HEK293 (cell line): ENCODE measurements at regions not wholly inside any gene's neighbourhood (a gene's known extent, or its start where the extent isn't known, plus 50 kb on each side); places are given as distances from the start of the nearest gene placed in this dataset.

Experiments used
- CTCF ChIA-PET: fragments of 350-600 bp; formaldehyde crosslinking; extraction: SDS; loops from one replicate; lab custom pipeline; 2021; ENCODE audit warnings: antibody characterized with exemption; lab: Yijun Ruan, JAX
- POLR2A ChIA-PET: fragments of 300-600 bp; formaldehyde crosslinking; extraction: SDS; loops from one replicate; lab custom pipeline; 2020; ENCODE audit warnings: antibody characterized with exemption, inconsistent platforms; lab: Yijun Ruan, JAX
- H3K27ac ChIP-seq: fragments of 200-500 bp; sonication (Bioruptor generic); 2 replicates; pipeline ENCODE4 v1.5.1; 2014; ENCODE audit warnings: low read depth, low read length, control low read depth, inconsistent platforms; ENCODE audit errors: extremely low read depth
- H3K36me3 ChIP-seq, 2 experiments: fragments of 200-500 bp in 1 of 2; sonication (Bioruptor generic) in 1 of 2; 1 replicate in 1 of 2; 2 replicates in 1 of 2; pipeline ENCODE4 v1.5.1; 2014 to 2017; ENCODE audit warnings: inconsistent platforms in 2 of 2, low read length in 2 of 2; ENCODE audit not compliant: control insufficient read depth in 2 of 2, insufficient read depth in 1 of 2
- H3K4me1 ChIP-seq: fragments of 200-500 bp; sonication (Bioruptor generic); 2 replicates; pipeline ENCODE4 v1.5.1; 2014; ENCODE audit warnings: mild to moderate bottlenecking, low read length, inconsistent platforms; ENCODE audit not compliant: control insufficient read depth, insufficient read depth
- H3K4me3 ChIP-seq: 2 replicates; pipeline ENCODE4 v1.5.1; 2011; ENCODE audit warnings: low read depth, mild to moderate bottlenecking, control low read depth, low read length, moderate library complexity
- H3K9me3 ChIP-seq: fragments of 200-500 bp; sonication (Bioruptor generic); 2 replicates; pipeline ENCODE4 v1.5.1; 2014; ENCODE audit warnings: low read depth, low read length, inconsistent platforms; ENCODE audit not compliant: control insufficient read depth, insufficient read depth
- GLI2 ChIP-seq: fragments of 450-650 bp; formaldehyde crosslinking; IDR thresholded peaks from 2 replicates; pipeline ENCODE4; 2017; ENCODE audit warnings: missing biosample characterization, missing genetic modification characterization, low read depth, borderline replicate concordance
- KLF1 ChIP-seq: fragments of 450-650 bp; formaldehyde crosslinking; IDR thresholded peaks from 2 replicates; pipeline ENCODE4 v1.5.1; 2016; ENCODE audit warnings: missing biosample characterization, missing genetic modification characterization
- MEIS1 ChIP-seq: sonication (generic); formaldehyde crosslinking; IDR thresholded peaks from 2 replicates; pipeline ENCODE4 v1.8.1; 2022; ENCODE audit warnings: missing genetic modification reagents, mild to moderate bottlenecking, borderline replicate concordance
- OVOL3 ChIP-seq: fragments of 450-650 bp; formaldehyde crosslinking; IDR thresholded peaks from 2 replicates; pipeline ENCODE4 v1.5.1; 2016; ENCODE audit warnings: missing biosample characterization, missing genetic modification characterization
- SCRT1 ChIP-seq: fragments of 450-650 bp; formaldehyde crosslinking; IDR thresholded peaks from 2 replicates; pipeline ENCODE4 v1.5.1; 2016; ENCODE audit warnings: missing biosample characterization, missing genetic modification characterization, borderline replicate concordance
- SCRT2 ChIP-seq: fragments of 450-650 bp; formaldehyde crosslinking; IDR thresholded peaks from 2 replicates; pipeline ENCODE4 v1.5.1; 2016; ENCODE audit warnings: missing biosample characterization, missing genetic modification characterization
- ZBTB17 ChIP-seq: fragments of 450-650 bp; formaldehyde crosslinking; IDR thresholded peaks from 2 replicates; pipeline ENCODE4 v1.5.1; 2016; ENCODE audit warnings: missing biosample characterization, missing genetic modification characterization
- ZEB2 ChIP-seq: fragments of 450-650 bp; formaldehyde crosslinking; IDR thresholded peaks from 2 replicates; pipeline ENCODE4 v1.5.1; 2016; ENCODE audit warnings: missing biosample characterization, missing genetic modification characterization
- ZNF211 ChIP-seq: fragments of 450-650 bp; formaldehyde crosslinking; IDR thresholded peaks from 2 replicates; pipeline ENCODE4 v1.5.1; 2016; ENCODE audit warnings: low read depth, missing biosample characterization, missing genetic modification characterization
- ZNF26 ChIP-seq: fragments of 450-650 bp; formaldehyde crosslinking; IDR thresholded peaks from 2 replicates; pipeline ENCODE4 v1.5.1; 2016; ENCODE audit warnings: missing biosample characterization, missing genetic modification characterization
- ZNF350 ChIP-seq: fragments of 450-650 bp; formaldehyde crosslinking; IDR thresholded peaks from 2 replicates; pipeline ENCODE4 v1.5.0; 2017; ENCODE audit warnings: missing biosample characterization, mild to moderate bottlenecking, missing genetic modification characterization
- ZNF423 ChIP-seq: fragments of 450-650 bp; formaldehyde crosslinking; IDR thresholded peaks from 2 replicates; pipeline ENCODE4 v1.5.1; 2016; ENCODE audit warnings: missing biosample characterization, missing genetic modification characterization
- ZNF548 ChIP-seq: fragments of 450-650 bp; formaldehyde crosslinking; IDR thresholded peaks from 2 replicates; pipeline ENCODE4 v1.5.1; 2016; ENCODE audit warnings: missing biosample characterization, missing genetic modification characterization
- ZNF76 ChIP-seq: fragments of 450-650 bp; formaldehyde crosslinking; IDR thresholded peaks from 2 replicates; pipeline ENCODE4; 2016; ENCODE audit warnings: low read depth, missing biosample characterization, missing genetic modification characterization, borderline replicate concordance
- ZNF830 ChIP-seq: fragments of 450-650 bp; IDR thresholded peaks from 2 replicates; pipeline ENCODE4 v1.5.0; 2018; ENCODE audit warnings: missing biosample characterization, missing genetic modification characterization, low read depth, mild to moderate bottlenecking, moderate library complexity
- ZSCAN23 ChIP-seq: fragments of 450-650 bp; formaldehyde crosslinking; IDR thresholded peaks from 2 replicates; pipeline ENCODE4 v1.5.1; 2016; ENCODE audit warnings: missing biosample characterization, missing genetic modification characterization
- TF ChIP-seq, protein P1 (sequence below): fragments of 450-650 bp; formaldehyde crosslinking; IDR thresholded peaks from 2 replicates; pipeline ENCODE4 v1.5.1; 2016; ENCODE audit warnings: missing biosample characterization, missing genetic modification characterization
- TF ChIP-seq, protein P2 (sequence below): fragments of 450-650 bp; formaldehyde crosslinking; IDR thresholded peaks from 2 replicates; pipeline ENCODE4 v1.5.1; 2016; ENCODE audit warnings: missing biosample characterization, missing genetic modification characterization

DNA sequence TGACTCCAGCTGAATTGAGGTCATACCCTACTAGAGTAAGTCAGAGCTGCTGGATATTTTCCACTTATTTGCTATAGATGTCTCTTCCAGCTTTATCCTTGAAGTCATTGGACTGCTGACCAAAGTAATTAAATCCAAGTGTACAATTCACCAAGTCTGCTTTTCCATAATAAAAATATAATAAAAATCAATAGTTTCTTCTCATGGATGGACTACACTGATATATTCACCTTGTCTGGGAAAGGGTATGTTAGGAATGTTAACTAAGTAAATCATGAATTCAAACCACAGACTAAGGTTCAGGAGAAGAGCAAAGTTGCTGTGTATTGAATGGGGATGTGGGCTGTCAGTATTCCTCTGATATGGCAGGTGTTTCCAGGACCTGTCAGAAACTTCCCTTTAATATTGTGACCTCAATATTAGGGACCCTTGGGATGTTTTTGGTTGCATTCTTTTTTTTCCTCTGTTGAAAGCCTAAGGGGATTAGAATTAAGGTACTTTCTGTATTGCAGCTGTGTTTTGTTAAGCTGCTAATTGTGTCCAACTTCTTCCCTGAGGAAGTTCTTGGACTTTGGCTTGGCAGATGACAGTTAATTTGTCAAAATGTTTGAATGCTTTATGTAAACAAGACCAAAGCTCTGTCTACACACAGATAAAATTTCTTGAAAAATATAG, 284.0 kb downstream of the ATP23 start:
- no peak for TF ChIP-seq ZNF211 (tag by site-specific recombination)
- no peak for TF ChIP-seq GLI2 (tag by site-specific recombination)
- TF ChIP-seq, protein P1, sequence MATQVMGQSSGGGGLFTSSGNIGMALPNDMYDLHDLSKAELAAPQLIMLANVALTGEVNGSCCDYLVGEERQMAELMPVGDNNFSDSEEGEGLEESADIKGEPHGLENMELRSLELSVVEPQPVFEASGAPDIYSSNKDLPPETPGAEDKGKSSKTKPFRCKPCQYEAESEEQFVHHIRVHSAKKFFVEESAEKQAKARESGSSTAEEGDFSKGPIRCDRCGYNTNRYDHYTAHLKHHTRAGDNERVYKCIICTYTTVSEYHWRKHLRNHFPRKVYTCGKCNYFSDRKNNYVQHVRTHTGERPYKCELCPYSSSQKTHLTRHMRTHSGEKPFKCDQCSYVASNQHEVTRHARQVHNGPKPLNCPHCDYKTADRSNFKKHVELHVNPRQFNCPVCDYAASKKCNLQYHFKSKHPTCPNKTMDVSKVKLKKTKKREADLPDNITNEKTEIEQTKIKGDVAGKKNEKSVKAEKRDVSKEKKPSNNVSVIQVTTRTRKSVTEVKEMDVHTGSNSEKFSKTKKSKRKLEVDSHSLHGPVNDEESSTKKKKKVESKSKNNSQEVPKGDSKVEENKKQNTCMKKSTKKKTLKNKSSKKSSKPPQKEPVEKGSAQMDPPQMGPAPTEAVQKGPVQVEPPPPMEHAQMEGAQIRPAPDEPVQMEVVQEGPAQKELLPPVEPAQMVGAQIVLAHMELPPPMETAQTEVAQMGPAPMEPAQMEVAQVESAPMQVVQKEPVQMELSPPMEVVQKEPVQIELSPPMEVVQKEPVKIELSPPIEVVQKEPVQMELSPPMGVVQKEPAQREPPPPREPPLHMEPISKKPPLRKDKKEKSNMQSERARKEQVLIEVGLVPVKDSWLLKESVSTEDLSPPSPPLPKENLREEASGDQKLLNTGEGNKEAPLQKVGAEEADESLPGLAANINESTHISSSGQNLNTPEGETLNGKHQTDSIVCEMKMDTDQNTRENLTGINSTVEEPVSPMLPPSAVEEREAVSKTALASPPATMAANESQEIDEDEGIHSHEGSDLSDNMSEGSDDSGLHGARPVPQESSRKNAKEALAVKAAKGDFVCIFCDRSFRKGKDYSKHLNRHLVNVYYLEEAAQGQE (tag by site-specific recombination) = no peak
- TF ChIP-seq, all 188 proteins: peak for 0
- CTCF ChIA-PET = interaction anchor here (1.0 kb wide), 1 partner anchor 11 kb away, joined by 3 read pairs; no protein-coding TSS in a partner anchor
- Histone ChIP-seq H3K9me3 (peaks cover 2% of the 10 kb centered on the region; the same call in 1 of the 2 replicates), H3K36me3 (no peaks in the 10 kb centered on the region), H3K27ac (no peak overlapping the region), H3K4me1 (no peaks in the 10 kb centered on the region), H3K4me3 (no peak overlapping the region)
- POLR2A ChIA-PET = no interaction called here

- POLR2A ChIA-PET = no interaction called here
- H3K4me1 ChIP-seq = no peaks in the 10 kb centered on the region
- CTCF ChIA-PET = no interaction called here
- no peaks in the 10 kb centered on the region for H3K36me3 ChIP-seq
- H3K4me3 ChIP-seq = no peak overlapping the region
- H3K9me3 ChIP-seq = no peaks in the 10 kb centered on the region
- no peak for TF ChIP-seq OVOL3 (tag by site-specific recombination)
- TF ChIP-seq, protein P2, sequence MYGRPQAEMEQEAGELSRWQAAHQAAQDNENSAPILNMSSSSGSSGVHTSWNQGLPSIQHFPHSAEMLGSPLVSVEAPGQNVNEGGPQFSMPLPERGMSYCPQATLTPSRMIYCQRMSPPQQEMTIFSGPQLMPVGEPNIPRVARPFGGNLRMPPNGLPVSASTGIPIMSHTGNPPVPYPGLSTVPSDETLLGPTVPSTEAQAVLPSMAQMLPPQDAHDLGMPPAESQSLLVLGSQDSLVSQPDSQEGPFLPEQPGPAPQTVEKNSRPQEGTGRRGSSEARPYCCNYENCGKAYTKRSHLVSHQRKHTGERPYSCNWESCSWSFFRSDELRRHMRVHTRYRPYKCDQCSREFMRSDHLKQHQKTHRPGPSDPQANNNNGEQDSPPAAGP (tag by site-specific recombination) = no peak
- no peak for TF ChIP-seq KLF1 (tag by site-specific recombination)
- no peak for TF ChIP-seq ZNF423 (tag by site-specific recombination)
- TF ChIP-seq ZNF548 (tag by site-specific recombination) = no peak
- TF ChIP-seq SCRT1 = peak; percentile 73; the same call in 1 of the 2 replicates
- peak; percentile 94 for TF ChIP-seq SCRT2 (tag by site-specific recombination)
- no peak for TF ChIP-seq ZEB2 (tag by site-specific recombination)
- no peak for TF ChIP-seq ZBTB17 (tag by site-specific recombination)
- TF ChIP-seq MEIS1 (CRISPR knock-in tag) = no peak
- H3K27ac ChIP-seq = no peak overlapping the region
These were observed 292.5 kb downstream of the ATP23 start for GRCh38 chr12:58233886-58234285.

GRCh38 chr12:58238411-58238810, 297.0 kb downstream of the ATP23 start:
- TF ChIP-seq ZNF76 = no peak
- no peak for TF ChIP-seq ZNF830
- no peak for TF ChIP-seq ZNF350 (tag by site-specific recombination)
- no peak for TF ChIP-seq ZNF26 (tag by site-specific recombination)
- TF ChIP-seq GLI2 (tag by site-specific recombination) = no peak
- TF ChIP-seq ZSCAN23 (tag by site-specific recombination) = no peak
- POLR2A ChIA-PET = no interaction called here
- Histone ChIP-seq H3K27ac (no peak overlapping the region), H3K4me1 (peaks cover 11% of the 10 kb centered on the region; the same call in 1 of the 2 replicates), H3K9me3 (no peaks in the 10 kb centered on the region), H3K36me3 (no peaks in the 10 kb centered on the region), H3K4me3 (no peak overlapping the region)
- CTCF ChIA-PET = no interaction called here
